HG03575 (cell line): ENCODE measurements at regions not wholly inside any gene's neighbourhood (a gene's known extent, or its start where the extent isn't known, plus 50 kb on each side); places are given as distances from the start of the nearest gene placed in this dataset.

Experiments
- ATAC-seq: cut with Tn5 transposase; IDR thresholded peaks from one replicate; pipeline ENCODE4 v1.9.1; 2021; ENCODE audit not compliant: unreplicated experiment, insufficient number of reproducible peaks, low FRiP score; ENCODE audit errors: extremely low read depth

DNA sequence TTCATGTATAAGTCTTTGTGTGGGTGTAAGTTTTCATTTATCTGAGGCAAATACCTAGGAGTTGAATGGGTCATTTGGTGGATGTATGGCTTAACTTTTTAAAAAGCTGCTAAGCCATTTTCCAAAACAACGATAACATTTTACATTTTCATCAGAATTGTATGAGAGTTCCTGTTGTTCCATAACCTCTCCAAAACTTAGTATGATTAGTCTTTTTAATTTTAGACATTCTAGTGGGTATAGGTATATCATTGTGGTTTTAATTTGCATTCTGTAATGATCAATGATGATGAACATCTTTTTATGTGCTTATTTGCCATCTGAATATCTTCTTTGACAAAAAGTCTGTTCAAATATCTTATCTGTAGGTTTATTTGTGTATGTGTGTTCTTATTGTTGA is 74.4 kb upstream of the UGP2 start:
- no peak for ATAC-seq

- no peak for ATAC-seq
Observed at GRCh38 chr2:63768051-63768450, 73.6 kb upstream of the UGP2 start.

GRCh38 chr2:63769915-63770314 is 71.8 kb upstream of the UGP2 start:
- ATAC-seq: no peak

- ATAC-seq: no peak
Observed at GRCh38 chr2:63772061-63772460, 69.6 kb upstream of the UGP2 start.

DNA sequence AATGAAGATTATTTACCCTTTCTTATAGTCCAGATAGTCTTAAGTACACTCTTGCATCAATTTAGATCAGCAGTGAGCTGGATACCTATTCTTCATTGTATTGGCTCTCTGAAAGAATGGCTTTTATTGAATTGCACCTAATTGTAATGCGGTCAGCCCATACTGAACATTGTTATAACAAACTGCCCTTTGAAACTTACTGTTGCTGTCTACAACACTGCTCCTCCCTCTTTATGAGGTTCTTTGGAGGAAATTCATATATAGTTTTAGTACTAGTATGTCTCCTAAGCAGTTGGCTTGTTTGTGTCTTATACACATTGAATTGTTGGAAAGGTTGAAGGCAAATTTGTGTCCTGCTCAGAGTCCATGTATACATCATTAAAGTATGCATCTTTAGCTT is 66.5 kb upstream of the UGP2 start:
- ATAC-seq: no peak

- no peak for ATAC-seq
Observed at GRCh38 chr2:63776382-63776781, 65.3 kb upstream of the UGP2 start.

DNA sequence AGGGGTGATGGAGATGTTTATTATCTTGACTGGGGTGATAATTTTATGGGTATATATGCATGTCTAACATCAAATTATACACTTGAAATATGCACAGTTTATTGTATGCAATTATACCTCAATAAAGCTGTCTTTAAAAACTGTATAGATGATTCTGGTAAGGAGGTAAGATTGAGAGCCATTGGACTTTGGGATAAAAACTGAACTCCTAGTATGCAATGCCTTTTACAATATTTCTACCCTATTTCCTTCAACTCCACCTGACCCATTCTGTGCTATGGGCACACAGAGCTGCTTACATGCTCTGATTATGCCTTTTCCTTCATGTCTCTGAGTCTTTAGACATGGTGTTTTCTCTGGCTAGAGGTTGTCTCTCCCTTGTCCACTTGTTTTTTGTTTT is 63.9 kb upstream of the UGP2 start:
- no peak for ATAC-seq

GRCh38 chr2:63778391-63778790 is 63.3 kb upstream of the UGP2 start:
- ATAC-seq: no peak

- no peak for ATAC-seq
Observed at GRCh38 chr2:63780518-63781155, 61.1 kb upstream of the UGP2 start.

GRCh38 chr2:63784461-63784860 is 57.2 kb upstream of the UGP2 start:
- no peak for ATAC-seq

GRCh38 chr2:63785096-63785495 is 56.6 kb upstream of the UGP2 start:
- no peak for ATAC-seq

DNA sequence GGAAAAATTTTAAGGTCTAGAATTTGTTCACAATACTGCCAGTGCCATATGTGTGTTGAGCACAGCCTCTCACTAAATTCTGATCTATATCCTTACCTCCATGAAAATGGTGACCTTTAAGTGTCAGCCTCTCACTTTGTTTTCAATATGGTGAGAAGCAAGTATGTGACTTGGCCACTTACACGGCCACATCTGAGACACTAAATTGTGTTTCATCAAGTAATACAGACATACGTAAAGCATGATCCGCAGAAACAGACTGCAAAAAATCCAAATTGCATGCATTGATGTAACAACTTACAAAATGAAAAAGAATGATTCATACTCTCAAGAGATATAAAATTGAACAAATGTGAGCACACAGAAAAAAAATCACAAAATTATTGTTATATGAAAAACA is 55.2 kb upstream of the UGP2 start:
- ATAC-seq: no peak

DNA sequence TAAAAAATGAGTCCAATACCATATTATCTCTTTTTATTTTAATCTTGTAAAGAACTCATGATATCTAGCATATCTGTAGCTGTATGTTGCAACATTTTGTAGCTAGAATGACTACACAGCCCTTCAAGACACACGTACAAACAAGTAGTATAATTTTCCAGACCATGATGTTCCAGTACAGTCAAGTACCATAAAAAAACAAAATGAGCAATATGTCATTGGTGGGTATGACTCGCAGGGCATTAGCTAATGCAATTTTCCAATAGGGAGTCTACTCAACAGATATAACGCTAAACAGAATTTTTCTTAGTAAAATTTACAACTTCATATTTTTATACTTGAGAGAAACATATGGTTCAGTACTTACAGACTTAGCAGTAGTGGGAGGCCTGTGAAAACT is 53.6 kb upstream of the UGP2 start:
- ATAC-seq: no peak

DNA sequence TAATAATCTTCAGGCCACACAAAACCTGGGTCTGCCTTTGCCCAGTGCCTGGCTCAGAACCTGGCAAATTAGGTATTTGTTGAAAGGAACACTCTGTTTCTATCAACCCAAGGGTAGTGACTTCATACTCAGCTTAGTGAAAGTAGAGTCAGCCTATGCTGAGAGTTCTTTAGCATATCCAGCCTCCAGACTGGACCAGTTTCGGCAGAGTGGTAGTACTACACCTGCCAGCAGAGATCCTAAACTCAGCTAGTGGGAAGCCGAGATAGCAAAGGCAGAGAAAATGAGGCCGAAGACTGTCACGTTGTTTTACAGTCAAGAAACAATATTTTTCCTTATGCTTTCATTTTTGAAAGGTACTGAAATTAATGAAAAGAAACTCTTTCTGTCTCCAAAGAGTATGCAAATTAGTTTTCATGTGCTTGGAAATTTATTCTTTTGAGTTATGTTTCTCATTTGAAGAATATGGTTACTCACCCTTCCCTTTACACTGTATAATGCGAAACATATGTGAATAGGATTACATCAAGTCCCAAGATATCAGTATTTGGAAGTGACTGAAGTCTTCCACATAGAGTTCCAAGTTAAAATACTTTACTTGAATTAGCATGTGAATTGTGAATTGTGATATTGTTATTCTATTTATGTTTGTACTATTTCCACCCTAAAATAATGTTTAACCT is 52.2 kb upstream of the UGP2 start:
- ATAC-seq: no peak

- no peak for ATAC-seq
Observed at GRCh38 chr2:63790491-63790890, 51.2 kb upstream of the UGP2 start.

- ATAC-seq: no peak
Observed at GRCh38 chr2:63790906-63791305, 50.8 kb upstream of the UGP2 start.

DNA sequence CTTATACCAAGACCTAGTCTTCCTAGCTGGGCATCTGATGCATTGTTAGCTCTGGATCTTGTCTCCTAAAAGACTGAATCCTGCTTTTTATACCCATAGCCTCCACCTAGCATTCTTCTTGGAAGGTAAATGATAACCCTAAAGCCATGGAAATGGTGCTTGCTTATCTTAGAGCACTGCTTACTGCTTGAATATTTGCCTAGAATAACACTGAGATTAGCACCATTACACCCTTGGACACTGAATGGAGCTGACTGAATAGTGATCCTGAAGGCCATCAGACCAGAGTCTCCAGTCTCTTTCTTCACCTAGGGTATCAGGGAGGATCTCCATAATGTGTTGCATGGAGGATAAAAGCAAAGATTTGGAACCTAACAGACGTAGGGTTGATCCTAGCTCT is 50.3 kb upstream of the UGP2 start:
- ATAC-seq: no peak
